ENCODE measurements at regions not wholly inside any gene's neighbourhood (a gene's known extent, or its start where the extent isn't known, plus 50 kb on each side); places are given as distances from the start of the nearest gene placed in this dataset.

- Histone ChIP-seq H2AFZ (ENCODE audit: low read depth, low read length) (no peak overlapping the region), H3K27me3 (ENCODE audit: control insufficient read depth in 2 of 2, insufficient read depth in 2 of 2, low read length in 2 of 2) (no peaks in the 10 kb centered on the region), H3K79me2 (ENCODE audit: control insufficient read depth, insufficient read depth, low read length) (no peaks in the 10 kb centered on the region), H3K4me3 (replicated peaks in 1 of 3; ENCODE audit: insufficient read depth in 1 of 3, low read depth in 1 of 3, low read length in 3 of 3) (no peak overlapping the region), H3K9ac (replicated peaks; ENCODE audit: extremely low read depth, insufficient read depth, low read length) (no peak overlapping the region), H3K4me1 (ENCODE audit: control insufficient read depth, extremely low read depth, insufficient read depth, low read length) (no peaks in the 10 kb centered on the region), H3K4me2 (ENCODE audit: insufficient read depth, low read length) (no peak overlapping the region), H4K20me1 (replicated peaks; ENCODE audit: control insufficient read depth, extremely low read depth, insufficient read depth, low read length) (no peaks in the 10 kb centered on the region), H3K36me3 (ENCODE audit: control insufficient read depth in 2 of 2, extremely low read depth in 1 of 2, insufficient read depth in 2 of 2, low read length in 2 of 2) (no peaks in the 10 kb centered on the region), H3K9me3 (replicated peaks; ENCODE audit: control insufficient read depth, insufficient read depth, low read length) (no peaks in the 10 kb centered on the region), H3K9me1 (replicated peaks; ENCODE audit: control insufficient read depth, extremely low read depth, insufficient read depth, low read length) (no peaks in the 10 kb centered on the region), H3K27ac (ENCODE audit: insufficient read depth, low read depth, low read length) (no peak overlapping the region)
- DNase-seq (ENCODE audit: low read depth, low spot score) (no peak), FAIRE-seq (no peak)
- POLR2A ChIA-PET: no interaction called here
- intact Hi-C loops (cut with micrococcal nuclease): no loop called here
- no TSS peak for BruUV-seq (replicated peaks)
- CTCF ChIA-PET: no interaction called here
- dilution Hi-C loops (cut with MboI; ENCODE audit: extremely low pct_ligation_motif_present, low sequenced_read_pairs): no loop called here
- TF ChIP-seq EZH2 (IDR thresholded peaks at IDR 0.05; ENCODE audit: borderline replicate concordance, low read depth, low read length, severe bottlenecking): no peak
- TF ChIP-seq CTCF (IDR thresholded peaks at IDR 0.05; ENCODE audit: extremely low read depth in 1 of 2, insufficient read depth in 1 of 2, low read depth in 1 of 2, low read length in 2 of 2): no peak
- TF ChIP-seq POLR2AphosphoS5 (IDR thresholded peaks at IDR 0.05; ENCODE audit: insufficient read depth, low read depth, low read length): no peak
- TF ChIP-seq MYC (IDR thresholded peaks at IDR 0.05; ENCODE audit: low read depth, low read length): no peak
- TF ChIP-seq GATA2 (IDR thresholded peaks at IDR 0.05; ENCODE audit: insufficient read depth, insufficient read length, low read depth, low read length): no peak
- TF ChIP-seq MAX (IDR thresholded peaks at IDR 0.05; ENCODE audit: insufficient read depth, insufficient read length): no peak
- no peak for TF ChIP-seq POLR2A (IDR thresholded peaks at IDR 0.05; ENCODE audit: low read depth, low read length)
- no peak for TF ChIP-seq FOS (IDR thresholded peaks at IDR 0.05; ENCODE audit: borderline replicate concordance, insufficient read depth, low read length)
- no peak for TF ChIP-seq JUN (IDR thresholded peaks at IDR 0.05; ENCODE audit: borderline replicate concordance, insufficient read depth, insufficient read length, low read depth)
Measured at GRCh38 chr9:1845425-1845824, 169.7 kb upstream of the SMARCA2 start.

Measured in endothelial cell of umbilical vein (primary cell).